ENCODE measurements at regions not wholly inside any gene's neighbourhood (a gene's known extent, or its start where the extent isn't known, plus 50 kb on each side); places are given as distances from the start of the nearest gene placed in this dataset.

DNA sequence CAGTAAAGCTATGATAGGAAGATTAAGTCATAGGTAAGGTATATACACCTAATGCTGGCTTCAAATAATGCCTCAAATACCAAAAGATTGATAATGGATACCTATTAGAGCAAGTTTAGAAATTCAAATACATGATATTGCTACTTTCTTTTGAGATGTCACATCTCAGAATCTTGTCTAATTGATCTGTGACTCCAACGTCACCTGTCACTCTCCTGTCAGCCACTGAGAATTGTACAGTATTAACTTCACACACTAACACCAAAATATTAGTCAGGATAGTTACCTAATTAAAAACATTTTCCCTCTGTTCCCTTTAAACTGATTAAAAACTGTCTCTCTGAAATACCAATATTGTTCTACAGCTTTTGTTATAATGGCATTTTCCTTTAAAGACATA, 575.5 kb upstream of the ID4 start:
- DNase-seq, result no peak

DNA sequence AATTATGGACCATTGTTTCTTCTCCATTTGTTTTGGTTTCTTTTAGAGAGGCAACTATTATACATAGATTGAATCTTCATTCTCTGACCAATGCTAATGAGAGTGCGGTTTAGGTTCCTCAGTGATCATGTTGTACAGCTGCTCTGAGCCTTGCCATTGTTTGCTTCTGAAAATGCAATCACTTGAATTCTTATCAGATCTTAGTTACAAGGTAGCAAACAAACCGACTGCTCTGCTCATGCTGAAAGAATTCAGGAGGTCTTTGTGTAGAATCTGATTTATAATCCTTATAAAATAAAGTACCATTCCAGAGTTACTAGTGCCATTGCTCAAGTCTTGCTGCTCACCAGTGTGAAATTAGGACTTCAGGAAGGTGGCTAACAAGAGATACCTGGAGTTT, 569.1 kb upstream of the ID4 start:
- no peak for DNase-seq

DNA sequence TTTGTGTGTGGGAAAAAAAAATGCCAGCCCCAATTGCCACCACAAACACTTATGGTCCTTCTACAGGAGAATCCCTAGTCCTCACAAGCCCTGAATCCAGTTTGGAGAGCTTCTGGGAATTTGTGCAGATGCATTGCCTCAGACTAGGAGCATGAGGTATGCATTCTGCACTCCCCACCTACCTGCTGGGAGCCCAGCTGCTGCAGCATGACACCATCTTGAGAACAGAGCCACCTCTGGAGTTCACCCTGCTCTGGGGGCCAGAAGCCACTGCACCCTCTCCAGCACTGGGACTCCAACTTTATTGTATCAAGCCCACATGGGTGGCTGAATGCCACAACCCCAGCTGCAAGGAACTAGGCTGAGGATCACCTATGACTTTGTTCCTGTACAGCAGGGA, 568.5 kb upstream of the ID4 start:
- DNase-seq, result no peak

DNA sequence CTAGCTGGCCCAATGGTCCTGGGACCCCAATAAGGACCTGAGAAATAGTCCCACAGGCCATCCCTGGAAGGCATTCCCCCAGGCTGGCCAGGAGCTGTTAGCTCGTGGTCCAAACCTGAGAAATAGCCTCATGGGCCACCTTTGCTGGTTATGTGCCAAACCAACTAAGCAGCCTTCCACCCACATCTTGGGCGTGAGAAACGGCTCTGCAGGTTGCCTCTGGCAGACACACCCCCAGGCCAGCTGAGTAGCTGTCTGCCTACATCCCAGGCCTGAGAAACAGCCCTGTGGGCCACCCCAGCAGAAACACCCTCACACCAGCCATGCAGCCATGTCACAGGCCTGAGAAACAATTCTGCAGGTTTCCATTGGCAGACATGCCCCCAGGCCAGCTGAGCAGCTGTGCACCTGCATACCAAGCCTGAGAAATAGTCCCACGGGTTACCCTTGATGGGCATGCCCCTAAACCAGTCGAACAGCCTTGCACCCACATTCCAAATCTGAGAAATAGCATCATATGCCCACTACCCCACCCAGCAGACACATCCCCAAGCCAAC, 567.8 kb upstream of the ID4 start:
- DNase-seq, result no peak

DNA sequence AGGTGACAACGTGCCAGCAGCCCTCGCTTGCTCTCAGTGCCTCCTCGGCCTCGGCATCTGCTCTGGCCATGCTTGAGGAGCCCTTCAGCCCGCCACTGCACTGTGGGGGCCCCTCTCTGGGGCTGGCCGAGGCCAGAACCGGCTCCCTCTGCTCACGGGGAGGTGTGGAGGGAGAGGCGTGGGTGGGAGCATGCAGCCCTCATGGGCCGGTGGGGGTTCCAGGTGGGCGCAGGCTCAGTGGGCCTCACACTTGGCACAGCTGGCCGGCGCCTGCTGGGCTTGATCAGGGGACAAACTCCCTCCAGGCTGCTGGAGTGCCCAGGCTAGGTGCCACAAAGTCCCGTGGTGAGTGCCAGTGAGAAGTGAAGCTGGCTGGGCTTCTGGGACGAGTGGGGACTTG, 566.6 kb upstream of the ID4 start:
- DNase-seq, result no peak

DNA sequence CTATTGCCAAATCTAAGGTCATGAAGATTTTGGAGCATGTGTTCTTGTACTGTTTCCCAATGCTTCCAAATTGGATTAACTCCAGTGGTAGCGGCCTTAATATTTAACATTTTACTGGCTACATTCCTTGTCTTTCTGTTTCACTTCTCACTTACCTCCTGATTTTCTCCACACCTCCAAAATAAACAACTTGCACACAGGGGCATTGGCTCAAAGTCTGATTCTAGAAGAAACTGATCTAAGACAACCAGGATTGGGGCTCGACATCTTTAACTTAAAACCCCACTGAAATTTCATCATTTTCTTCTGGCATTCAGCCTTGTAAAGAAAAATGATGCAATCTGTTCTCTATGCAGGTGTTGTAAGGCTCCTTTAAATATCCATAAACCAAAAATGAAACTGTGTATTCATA, 557.9 kb upstream of the ID4 start:
- DNase-seq, result peak; percentile 13

DNA sequence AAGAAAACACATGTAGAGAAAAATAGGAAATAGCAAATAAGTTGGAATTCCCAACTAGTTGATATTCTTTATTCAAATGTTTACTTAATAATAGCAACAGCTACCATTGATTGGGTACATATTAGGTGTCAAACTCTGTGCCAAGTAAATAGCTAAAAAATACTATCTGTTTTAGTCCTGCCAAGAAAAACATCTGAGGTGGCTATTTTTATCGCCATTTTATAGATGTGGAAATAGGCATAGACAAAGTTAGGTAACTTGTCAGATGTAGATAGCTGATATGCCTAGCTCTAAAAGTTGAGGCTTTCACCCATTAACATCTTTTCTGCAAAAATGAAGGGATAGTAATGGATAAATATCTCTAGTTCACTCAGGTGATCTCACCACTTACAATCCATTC, 549.2 kb upstream of the ID4 start:
- DNase-seq, result no peak

DNA sequence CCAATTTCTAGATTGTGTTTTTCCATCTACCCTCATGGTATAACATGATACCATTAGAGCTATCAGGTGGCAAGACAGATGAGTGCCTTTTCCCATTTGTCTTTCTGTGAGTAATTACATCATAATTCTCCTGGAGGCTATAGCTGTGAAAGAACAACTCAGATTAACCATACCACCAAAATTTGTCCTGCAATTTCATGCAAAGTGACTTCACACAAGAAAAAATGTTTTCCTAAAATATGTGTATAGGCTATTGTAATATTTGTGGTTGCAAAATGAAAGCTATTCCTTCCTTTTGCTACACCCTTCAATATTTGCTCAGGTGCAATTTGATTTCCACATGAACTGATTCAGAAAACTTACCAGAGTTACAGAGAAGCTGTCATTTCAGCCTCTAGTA, 547.7 kb upstream of the ID4 start:
- no peak for DNase-seq

DNA sequence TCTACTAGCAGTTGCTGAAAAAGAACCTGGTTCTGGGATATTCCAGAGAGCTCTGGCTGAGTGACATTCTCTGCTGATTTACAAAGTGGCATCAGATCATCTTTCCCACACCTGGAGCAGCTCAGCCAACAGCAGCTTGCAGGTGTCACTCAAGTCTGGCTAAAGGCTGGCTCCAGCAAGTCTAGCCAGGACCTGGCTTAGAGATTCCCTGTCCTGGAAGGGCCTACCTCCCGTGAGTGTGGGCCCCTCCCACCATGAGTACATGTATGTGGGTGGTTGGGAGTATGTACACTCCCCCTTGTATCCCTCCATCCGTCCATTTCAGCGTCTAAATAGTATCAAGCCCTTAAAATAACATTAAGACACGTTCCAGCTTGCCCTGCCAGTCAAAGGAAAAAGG, 539.3 kb upstream of the ID4 start:
- no peak for DNase-seq

DNA sequence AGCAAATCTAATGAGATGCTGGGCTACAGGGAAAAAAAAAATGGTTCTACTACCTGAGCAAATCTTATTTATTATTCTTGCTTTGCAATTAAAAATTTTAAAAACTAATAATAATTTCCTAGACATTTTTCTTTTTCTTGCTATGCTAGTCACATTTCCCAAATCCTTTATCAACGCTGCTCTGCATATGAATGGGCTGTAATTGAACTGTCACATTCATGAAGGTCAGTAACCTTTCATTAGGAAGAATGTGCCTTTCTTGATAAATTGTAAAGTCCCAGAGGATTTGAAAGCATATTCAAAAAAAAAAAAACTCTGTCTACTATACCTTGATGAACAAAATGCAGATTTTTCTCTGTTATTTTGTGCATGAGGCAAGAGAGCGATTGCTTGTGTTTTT, 538.7 kb upstream of the ID4 start:
- DNase-seq, result no peak

DNA sequence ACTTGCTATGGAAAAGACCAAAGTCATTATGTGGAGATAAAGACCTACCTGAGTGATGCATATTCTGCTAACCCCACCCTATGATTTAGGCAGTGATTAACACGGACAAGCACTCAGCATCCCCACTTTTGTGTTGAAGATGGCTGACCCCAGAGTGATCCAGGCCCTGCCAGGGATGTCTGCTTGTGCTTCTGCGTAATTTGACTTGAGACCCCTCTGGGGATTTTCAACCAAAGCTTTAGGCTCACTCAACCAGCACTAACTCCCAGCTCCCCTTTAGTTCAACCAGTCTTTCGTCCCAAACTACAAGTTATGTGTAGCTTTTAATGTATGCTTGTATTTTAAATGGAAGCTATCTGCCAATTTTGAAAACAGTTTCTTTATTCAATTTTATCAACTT, 538.0 kb upstream of the ID4 start:
- DNase-seq, result no peak

DNA sequence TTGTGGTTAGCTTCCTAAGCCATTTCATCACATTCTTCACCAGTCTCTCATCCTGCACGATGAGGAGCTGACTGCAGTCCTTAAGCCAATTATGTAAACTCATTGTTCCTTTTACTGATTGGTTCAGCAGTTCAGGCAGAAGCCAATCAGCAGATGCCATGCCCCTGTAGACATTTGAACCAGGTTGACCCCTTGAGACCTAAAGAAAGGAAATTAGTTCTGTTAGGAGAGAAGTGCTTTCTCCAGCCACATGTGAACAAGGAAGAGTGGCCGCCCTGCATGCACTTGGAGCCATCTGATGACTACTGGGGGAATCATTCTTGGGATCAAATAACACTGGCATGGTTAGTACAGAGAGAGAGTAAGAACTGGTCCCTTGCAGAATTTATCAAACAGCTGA, 535.2 kb upstream of the ID4 start:
- no peak for DNase-seq

DNA sequence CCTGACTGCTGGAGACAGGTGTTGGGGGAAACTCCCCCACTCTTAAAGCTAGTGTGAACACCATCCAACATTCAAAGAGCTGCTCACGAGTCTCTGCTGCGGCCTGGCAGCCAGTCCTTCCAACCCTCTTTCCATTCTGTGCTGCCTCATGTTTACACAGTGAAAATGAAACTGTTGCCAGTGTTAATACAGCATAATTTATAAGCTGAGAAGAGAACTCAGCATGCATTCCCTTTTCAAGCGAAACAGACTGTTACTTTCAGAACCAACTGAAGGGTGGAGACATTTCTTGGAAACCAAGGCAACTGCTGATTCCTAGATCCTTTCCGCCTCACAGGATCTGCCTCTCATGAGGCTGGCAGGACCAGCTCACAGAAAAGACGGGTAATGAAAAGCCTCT, 533.8 kb upstream of the ID4 start:
- DNase-seq, result no peak

DNA sequence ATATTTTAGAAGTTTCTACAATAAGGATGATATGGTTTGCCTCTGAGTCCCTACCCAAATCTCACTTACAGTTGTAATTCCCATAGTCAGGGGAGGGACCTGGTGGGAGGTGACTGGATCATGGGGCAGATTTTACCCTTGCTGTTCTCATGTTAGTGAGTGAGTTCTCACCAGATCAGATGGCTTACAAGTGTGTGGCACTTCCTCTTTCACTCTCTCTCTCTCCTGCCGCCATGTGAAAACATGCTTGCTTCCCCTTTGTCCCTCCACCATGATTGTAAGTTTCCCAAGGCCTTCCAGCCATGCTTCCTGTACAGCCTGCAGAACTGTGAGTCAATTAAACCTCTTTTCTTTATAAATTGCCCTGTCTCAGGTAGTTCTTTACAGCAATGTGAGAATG, 527.5 kb upstream of the ID4 start:
- no peak for DNase-seq

DNA sequence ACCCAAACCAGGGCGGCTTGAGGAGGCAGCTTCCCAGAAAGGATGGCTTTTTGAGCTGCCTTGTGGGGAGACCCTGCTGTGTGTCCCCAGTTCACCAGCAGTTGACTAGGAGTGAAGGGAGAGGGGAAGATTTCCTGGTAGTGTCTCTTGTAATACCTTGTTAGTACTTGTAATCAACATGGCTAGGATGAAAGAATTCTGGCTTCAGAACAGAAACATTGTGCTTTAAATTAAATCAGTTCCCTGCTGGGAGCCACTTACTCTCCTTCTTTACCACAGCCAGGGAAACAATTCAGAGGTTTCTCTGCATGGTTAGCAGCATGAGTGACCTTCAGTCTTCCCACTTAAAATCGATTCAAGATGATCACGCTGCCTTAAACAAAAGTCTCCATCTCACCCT, 525.4 kb upstream of the ID4 start:
- DNase-seq, result no peak

DNA sequence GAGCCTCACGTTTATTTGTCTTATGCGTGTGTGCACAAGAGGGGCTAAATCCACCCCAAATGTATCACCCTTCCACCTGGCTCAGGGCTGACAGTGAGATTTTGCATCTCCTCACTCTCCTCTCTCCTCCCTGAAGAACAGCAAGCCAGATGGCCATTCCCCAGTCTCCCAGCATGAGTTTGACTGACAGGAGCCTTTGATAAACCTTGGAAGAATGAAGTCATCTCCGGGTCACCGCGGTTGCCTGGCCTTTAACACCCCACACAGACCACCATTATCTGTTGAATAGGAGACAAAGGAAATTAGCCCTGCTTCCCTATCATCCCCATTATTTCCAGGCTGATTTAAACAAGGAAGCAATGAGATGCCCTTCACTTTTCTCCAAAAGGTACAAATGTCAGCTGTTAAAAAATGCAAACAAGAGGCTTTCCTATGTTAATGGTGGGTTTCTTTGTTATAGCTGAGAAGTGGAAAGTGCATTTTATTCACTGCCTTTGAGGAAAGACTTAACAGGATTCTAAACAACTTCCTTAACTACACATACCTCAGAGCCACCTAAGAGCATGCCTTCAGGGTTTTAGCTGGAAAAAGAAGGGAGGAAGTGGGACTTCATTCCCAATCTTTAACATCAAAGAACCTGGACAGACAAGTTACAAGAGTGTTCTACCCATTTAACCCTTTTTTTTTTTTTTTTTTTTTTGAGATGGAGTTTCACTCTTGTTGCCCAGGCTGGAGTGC, 524.8 kb upstream of the ID4 start:
- no peak for DNase-seq

DNA sequence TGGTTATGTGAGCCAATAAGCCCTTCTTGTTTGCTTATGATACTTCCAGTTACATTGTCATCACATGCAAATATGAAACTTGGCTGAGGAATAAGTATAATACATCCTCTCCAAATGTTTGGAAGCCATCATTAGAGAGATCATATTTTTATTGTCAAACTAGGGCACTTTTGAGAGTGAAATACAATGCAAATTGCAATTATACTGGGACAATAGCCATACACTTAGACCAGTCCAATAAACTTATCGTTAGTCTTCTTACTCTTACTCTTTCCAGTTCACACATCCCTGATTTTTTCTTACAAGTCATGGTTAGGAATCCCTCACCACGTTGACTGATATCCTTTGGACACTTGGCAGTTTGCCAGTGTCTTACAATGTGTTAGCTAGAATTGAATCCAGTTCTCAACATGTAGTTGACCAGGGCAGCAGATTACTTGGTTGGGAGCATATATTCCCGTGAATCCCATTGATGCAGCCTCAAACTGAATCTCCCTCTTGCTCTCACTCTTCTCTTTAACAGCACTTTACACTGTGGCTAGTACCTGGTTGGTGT, 519.7 kb upstream of the ID4 start:
- no peak for DNase-seq

DNA sequence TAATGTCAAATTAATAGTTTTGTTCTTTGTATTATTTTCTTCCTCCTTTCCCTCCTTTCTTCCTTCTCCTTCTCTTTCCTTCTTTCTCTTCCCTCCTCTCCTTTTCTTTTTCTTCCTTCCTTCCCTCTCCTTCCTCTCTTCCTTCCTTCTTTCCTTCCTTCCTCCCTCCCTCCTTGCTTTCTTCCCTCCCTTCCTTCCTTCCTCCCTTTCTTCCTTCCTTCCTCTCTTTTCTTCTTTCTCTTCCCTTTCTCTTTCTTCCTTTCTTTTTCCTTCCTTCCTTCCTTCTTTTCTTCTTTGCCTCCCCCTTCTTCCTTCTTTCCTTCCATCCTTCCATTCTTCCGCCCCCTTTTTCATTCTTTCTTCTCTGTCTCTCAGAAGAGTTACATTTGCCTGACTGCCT, 518.2 kb upstream of the ID4 start:
- DNase-seq, result no peak

DNA sequence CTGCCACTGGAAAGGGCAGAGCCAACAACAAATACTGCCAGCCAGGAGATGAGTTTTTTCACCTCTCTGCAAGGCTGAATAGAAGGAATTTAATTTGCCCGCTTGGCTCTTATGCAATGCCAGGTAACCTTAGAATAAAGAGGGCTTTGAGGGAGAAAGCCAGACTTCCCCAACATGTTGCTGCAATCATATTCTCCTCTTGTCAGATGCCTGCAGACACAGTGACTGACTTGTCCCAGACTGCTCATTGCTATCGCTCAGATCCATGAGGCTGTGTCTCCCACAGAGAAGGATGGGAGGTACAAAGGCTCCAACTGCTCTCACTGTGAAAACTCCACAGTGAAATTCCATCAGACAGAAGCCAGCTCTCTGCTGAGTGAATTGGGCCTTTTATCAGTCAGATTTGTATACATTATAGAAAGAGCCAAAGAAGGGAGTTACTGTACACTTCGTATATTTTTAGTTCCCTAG, 517.0 kb upstream of the ID4 start:
- DNase-seq, result no peak

DNA sequence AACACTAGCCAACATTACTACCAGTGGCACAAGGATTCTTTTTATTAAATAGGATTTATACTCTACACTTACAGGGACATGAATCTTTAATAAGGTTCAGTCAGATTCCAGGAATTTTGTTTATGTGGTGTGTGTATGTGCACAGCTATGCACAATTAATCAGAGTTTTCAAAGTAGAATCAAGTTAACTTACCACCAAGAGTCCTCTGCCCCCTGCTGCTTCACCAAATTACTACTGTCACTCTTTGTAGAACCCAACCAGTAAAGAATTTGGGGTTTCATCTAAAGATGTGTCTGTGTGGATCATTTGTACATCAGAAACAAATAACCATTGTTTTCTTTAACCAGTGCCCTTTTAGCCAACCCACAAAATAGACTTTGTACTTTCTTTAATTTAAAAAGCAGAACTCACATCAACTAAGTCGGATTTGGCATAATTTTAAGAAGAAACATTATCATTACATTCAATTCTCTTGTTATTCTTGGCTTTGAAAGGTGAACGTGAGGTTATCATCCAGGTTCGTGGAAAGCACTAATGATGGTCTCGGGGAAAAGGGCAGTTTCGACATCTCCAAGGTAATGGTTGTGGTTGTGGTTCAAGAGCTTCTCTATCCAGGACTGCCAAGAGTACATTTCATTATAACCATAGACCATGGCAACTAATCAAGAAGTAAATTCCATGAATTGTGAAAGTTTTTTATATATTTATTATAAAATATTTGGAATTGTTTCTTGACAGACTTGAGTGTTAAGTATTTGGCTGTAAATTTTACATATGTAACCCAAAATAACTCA, 514.3 kb upstream of the ID4 start:
- no peak for DNase-seq

DNA sequence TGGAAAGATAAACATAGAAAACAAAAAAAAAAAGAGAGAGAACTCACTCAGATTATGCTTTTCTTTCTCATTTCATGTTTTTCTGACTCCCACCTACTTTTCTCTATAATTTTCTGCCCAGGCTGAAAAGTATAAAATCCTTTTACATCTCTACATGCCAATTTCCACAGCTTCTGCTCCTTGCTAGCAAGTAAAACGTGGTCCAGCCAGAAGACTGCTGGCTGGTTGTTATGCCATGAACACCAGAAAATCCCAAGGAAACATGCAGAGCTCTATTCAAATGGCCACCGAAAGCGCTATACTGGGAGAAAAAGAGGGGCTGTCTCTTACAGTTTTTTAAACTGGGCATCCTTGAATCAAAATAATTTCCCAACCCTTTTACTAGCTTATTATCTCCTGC, 512.8 kb upstream of the ID4 start:
- no peak for DNase-seq

DNA sequence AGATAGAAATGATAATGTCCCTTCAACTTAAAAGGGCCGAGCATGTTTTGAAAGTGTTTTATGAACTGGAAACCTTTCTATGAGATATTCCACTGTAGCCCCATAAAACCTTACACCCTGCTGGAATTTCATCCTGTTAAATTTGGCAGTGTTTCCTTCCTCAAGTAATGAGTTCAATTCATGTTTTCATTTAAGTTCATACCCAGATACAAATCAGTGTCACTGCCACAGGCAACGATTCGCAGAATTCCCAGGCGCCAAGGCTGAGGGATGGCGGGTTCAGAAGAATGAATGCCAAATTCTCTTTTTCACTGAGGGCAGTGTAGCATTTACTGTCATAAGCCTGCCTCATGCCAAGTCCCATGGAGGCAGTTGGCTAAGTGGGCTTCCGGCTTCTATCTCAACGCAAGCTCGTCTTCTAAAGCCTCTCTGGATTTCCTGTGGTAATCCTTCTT, 511.8 kb upstream of the ID4 start:
- DNase-seq, result no peak

DNA sequence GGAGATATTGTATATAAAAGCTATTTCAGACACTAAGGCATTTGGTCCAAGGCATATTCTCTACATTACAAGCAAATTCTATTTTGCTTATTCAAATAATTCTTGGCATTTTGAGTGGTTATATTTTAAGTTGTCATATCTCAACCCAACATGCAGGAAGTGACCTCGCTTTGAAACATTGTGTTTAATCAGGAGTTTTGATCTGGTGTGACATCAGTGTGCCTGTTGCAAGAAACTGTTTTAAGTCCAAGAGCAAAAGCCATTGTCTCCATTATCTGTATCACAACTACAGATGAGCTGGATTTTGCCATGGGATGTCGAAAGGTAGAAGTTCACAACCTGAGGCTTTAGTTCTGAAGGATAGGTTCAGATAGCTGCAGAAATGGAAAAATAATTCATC, 509.9 kb upstream of the ID4 start:
- DNase-seq, result no peak

Data from muscle of arm (tissue), 1 donor.